Cardiac muscle cell (in vitro differentiated cells and primary cell): ENCODE measurements at regions not wholly inside any gene's neighbourhood (a gene's known extent, or its start where the extent isn't known, plus 50 kb on each side); places are given as distances from the start of the nearest gene placed in this dataset.
"Not testable (repeated sequence)": the region's sequence is repeated elsewhere in the genome, so short reads cannot be mapped to it uniquely, and the experiment has no call there.

Source experiments
- DNase-seq, 2 donors: peaks; one replicate each; pipeline versions ENCODE4 v3.0.0 to v3.0.0-alpha.2; 2010 to 2017; ENCODE audit warnings: low read depth in 1 of 2, low spot score in 1 of 2
- H3K27ac ChIP-seq: fragments of 200-600 bp; sonication (generic); 2 replicates; pipeline ENCODE4 v1.5.1; 2016
- H3K27me3 ChIP-seq: fragments of 200-600 bp; sonication (generic); 2 replicates; pipeline ENCODE4 v1.6.0; 2016; ENCODE audit warnings: control low read depth
- H3K36me3 ChIP-seq: fragments of 200-600 bp; sonication (generic); 2 replicates; pipeline ENCODE4 v1.5.1; 2016; ENCODE audit warnings: control low read depth
- H3K4me1 ChIP-seq: fragments of 200-600 bp; sonication (generic); 2 replicates; pipeline ENCODE4 v1.8.1; 2017; ENCODE audit warnings: low read depth, mild to moderate bottlenecking, mixed run types
- H3K4me3 ChIP-seq: fragments of 200-600 bp; sonication (generic); 2 replicates; pipeline ENCODE4 v1.5.1; 2016; ENCODE audit warnings: mild to moderate bottlenecking
- H3K9me3 ChIP-seq: fragments of 200-600 bp; sonication (generic); 2 replicates; pipeline ENCODE4 v1.5.1; 2017; ENCODE audit warnings: low read depth, mild to moderate bottlenecking, control low read depth
- CTCF ChIP-seq: IDR thresholded peaks from 2 replicates; pipeline ENCODE4 v1.5.1; 2012; ENCODE audit warnings: low read depth, mild to moderate bottlenecking, low read length

- Histone ChIP-seq H3K36me3 (no peaks in the 10 kb centered on the region), H3K4me3 (no peak overlapping the region), H3K9me3 (no peaks in the 10 kb centered on the region), H3K27me3 (no peaks in the 10 kb centered on the region), H3K4me1 (peaks cover 16% of the 10 kb centered on the region), H3K27ac (no peak overlapping the region)
- no peak for TF ChIP-seq CTCF
- no peak for DNase-seq
These were observed 291.8 kb upstream of the LYZL1 start for GRCh38 chr10:28996947-28997551.

- Histone ChIP-seq H3K4me3 (no peak overlapping the region), H3K4me1 (peaks cover 16% of the 10 kb centered on the region), H3K27ac (no peak overlapping the region), H3K27me3 (no peaks in the 10 kb centered on the region), H3K36me3 (no peaks in the 10 kb centered on the region), H3K9me3 (no peaks in the 10 kb centered on the region)
- TF ChIP-seq CTCF: no peak
- DNase-seq: peak in 1 of 2 donors; percentile 52
These were observed 291.1 kb upstream of the LYZL1 start for GRCh38 chr10:28997734-28998133.

DNA sequence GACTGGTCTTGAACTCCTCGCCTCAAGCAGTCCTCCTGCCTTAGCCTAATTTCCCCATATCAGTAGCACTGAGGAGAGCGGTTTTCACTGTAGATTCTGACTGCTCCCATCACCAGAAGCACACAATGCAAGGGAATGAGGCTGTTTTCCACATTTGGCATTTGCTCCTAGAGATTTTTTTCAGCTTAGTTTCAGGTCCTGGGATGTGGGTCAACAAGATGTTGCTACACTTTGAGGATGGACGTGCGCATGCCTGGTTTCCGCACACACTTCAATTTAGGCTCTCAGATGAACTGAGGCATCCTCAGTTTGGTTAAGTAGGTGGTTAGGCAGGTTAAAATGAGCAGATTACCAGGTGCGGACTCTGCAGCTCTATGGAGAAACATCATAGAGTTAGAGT, 287.1 kb upstream of the LYZL1 start:
- H3K4me1 ChIP-seq: peaks cover 8% of the 10 kb centered on the region
- no peak for DNase-seq
- no peak overlapping the region for H3K4me3 ChIP-seq
- no peak for TF ChIP-seq CTCF
- H3K27ac ChIP-seq: no peak overlapping the region
- H3K27me3 ChIP-seq: no peaks in the 10 kb centered on the region
- H3K36me3 ChIP-seq: no peaks in the 10 kb centered on the region
- no peaks in the 10 kb centered on the region for H3K9me3 ChIP-seq

GRCh38 chr10:29003014-29003413, 285.9 kb upstream of the LYZL1 start:
- not testable (repeated sequence) for H3K27ac ChIP-seq, H3K36me3 ChIP-seq, H3K9me3 ChIP-seq, DNase-seq, H3K4me1 ChIP-seq, H3K4me3 ChIP-seq, H3K27me3 ChIP-seq

DNA sequence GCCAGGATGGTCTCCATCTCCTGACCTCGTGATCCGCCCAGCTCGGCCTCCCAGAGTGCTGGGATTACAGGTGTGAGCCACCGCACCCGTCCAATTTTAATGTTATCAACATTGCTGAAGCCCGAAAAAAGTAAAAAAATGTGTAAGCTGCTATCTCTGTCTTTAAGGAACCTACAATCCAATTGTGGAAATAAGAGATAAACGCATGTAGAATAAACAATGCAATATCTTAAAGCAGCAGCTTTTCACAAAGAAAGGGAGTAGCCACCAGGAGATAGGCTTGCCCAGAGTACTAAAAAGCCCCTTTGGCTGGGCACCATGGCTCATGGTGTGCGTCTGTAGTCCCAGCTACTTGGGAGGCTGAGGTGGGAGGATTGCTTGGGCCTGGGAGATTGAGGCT, 282.9 kb upstream of the LYZL1 start:
- no peaks in the 10 kb centered on the region for H3K36me3 ChIP-seq
- H3K4me3 ChIP-seq: no peak overlapping the region
- no peak for DNase-seq
- no peaks in the 10 kb centered on the region for H3K4me1 ChIP-seq
- H3K27ac ChIP-seq: no peak overlapping the region
- TF ChIP-seq CTCF: no peak
- H3K9me3 ChIP-seq: no peaks in the 10 kb centered on the region
- no peaks in the 10 kb centered on the region for H3K27me3 ChIP-seq

DNA sequence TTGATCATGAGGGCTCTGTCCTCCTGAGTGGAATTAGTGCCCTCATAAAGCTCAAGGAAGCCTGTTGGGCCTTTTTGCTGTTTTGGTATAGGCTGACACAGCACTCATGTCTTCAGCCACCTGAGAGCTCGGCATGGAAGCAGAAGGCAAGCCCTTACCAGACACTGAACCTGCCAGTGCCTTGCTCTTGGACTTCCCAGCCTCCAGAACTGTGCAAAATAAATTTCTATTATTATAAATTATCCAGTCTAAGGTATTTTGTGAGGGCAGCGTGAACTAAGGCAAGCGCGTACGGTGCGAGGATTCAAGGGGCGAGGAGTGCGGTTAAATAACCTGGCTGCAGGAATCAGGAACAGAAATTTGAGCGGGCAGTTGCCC, 281.5 kb upstream of the LYZL1 start:
- TF ChIP-seq CTCF: no peak

More for the DNA sequence above, 281.5 kb upstream of the LYZL1 start:
- H3K4me1 ChIP-seq: no peaks in the 10 kb centered on the region
- H3K36me3 ChIP-seq: no peaks in the 10 kb centered on the region
- H3K27me3 ChIP-seq: no peaks in the 10 kb centered on the region
- H3K27ac ChIP-seq: no peak overlapping the region
- H3K9me3 ChIP-seq: no peaks in the 10 kb centered on the region
- H3K4me3 ChIP-seq: no peak overlapping the region
- DNase-seq: no peak
